ENCODE measurements at regions not wholly inside any gene's neighbourhood (a gene's known extent, or its start where the extent isn't known, plus 50 kb on each side); places are given as distances from the start of the nearest gene placed in this dataset.

- TF ChIP-seq FOXA1 (IDR thresholded peaks at IDR 0.05), result no peak
- TF ChIP-seq CTCF (IDR thresholded peaks at IDR 0.05; ENCODE audit: low read depth, low read length, missing input control), result no peak
- TF ChIP-seq, protein P1, sequence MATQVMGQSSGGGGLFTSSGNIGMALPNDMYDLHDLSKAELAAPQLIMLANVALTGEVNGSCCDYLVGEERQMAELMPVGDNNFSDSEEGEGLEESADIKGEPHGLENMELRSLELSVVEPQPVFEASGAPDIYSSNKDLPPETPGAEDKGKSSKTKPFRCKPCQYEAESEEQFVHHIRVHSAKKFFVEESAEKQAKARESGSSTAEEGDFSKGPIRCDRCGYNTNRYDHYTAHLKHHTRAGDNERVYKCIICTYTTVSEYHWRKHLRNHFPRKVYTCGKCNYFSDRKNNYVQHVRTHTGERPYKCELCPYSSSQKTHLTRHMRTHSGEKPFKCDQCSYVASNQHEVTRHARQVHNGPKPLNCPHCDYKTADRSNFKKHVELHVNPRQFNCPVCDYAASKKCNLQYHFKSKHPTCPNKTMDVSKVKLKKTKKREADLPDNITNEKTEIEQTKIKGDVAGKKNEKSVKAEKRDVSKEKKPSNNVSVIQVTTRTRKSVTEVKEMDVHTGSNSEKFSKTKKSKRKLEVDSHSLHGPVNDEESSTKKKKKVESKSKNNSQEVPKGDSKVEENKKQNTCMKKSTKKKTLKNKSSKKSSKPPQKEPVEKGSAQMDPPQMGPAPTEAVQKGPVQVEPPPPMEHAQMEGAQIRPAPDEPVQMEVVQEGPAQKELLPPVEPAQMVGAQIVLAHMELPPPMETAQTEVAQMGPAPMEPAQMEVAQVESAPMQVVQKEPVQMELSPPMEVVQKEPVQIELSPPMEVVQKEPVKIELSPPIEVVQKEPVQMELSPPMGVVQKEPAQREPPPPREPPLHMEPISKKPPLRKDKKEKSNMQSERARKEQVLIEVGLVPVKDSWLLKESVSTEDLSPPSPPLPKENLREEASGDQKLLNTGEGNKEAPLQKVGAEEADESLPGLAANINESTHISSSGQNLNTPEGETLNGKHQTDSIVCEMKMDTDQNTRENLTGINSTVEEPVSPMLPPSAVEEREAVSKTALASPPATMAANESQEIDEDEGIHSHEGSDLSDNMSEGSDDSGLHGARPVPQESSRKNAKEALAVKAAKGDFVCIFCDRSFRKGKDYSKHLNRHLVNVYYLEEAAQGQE (IDR thresholded peaks at IDR 0.05), result no peak
- no peak for TF ChIP-seq GABPA (IDR thresholded peaks at IDR 0.05 in 1 of 2, conservative IDR thresholded peaks at IDR 0.05 in 1 of 2)
- TF ChIP-seq RAD21 (IDR thresholded peaks at IDR 0.05), result no peak
- TF ChIP-seq YY1 (IDR thresholded peaks at IDR 0.05), result no peak
- TF ChIP-seq SP1 (IDR thresholded peaks at IDR 0.05), result no peak
- no peak for TF ChIP-seq MAX (IDR thresholded peaks at IDR 0.05)
- TF ChIP-seq HNF4G (IDR thresholded peaks at IDR 0.05), result no peak
These were observed 210.3 kb downstream of the TMX3 start for GRCh38 chr18:68504441-68505177.

Measured in liver (tissue), 3 donors.